ENCODE measurements at regions not wholly inside any gene's neighbourhood (a gene's known extent, or its start where the extent isn't known, plus 50 kb on each side); places are given as distances from the start of the nearest gene placed in this dataset.
"Not testable (repeated sequence)": the region's sequence is repeated elsewhere in the genome, so short reads cannot be mapped to it uniquely, and the experiment has no call there.

- DNase-seq, result no peak
Measured at GRCh38 chr3:68676136-68676535, 256.2 kb downstream of the TAFA4 start.

GRCh38 chr3:68667346-68667745 is 265.0 kb downstream of the TAFA4 start:
- DNase-seq, result no peak

- no peak for DNase-seq
Measured at GRCh38 chr3:68666429-68667136, 265.8 kb downstream of the TAFA4 start.

- no peak for DNase-seq
Measured at GRCh38 chr3:68664276-68664675, 268.1 kb downstream of the TAFA4 start.

- DNase-seq, result no peak
Measured at GRCh38 chr3:68662176-68662575, 270.2 kb downstream of the TAFA4 start.

- DNase-seq, result not testable (repeated sequence)
Measured at GRCh38 chr3:68650657-68651056, 281.7 kb downstream of the TAFA4 start.

- no peak for DNase-seq
Measured at GRCh38 chr3:68648494-68648893, 283.9 kb downstream of the TAFA4 start.

- no peak for DNase-seq
Measured at GRCh38 chr3:68631850-68632545, 300.3 kb downstream of the TAFA4 start.

- no peak for DNase-seq
Measured at GRCh38 chr3:68620211-68620610, 312.1 kb downstream of the TAFA4 start.

GRCh38 chr3:68614087-68614486 is 318.3 kb downstream of the TAFA4 start:
- no peak for DNase-seq

GRCh38 chr3:68571321-68571720 is 361.0 kb downstream of the TAFA4 start:
- no peak for DNase-seq

GRCh38 chr3:68560728-68561127 is 371.6 kb downstream of the TAFA4 start:
- DNase-seq, result no peak

- DNase-seq, result no peak
Measured at GRCh38 chr3:68535782-68536181, 396.6 kb downstream of the TAFA4 start.

GRCh38 chr3:68523330-68523729 is 409.0 kb downstream of the TAFA4 start:
- DNase-seq, result no peak

GRCh38 chr3:68515237-68515636 is 417.1 kb downstream of the TAFA4 start:
- no peak for DNase-seq

- no peak for DNase-seq
Measured at GRCh38 chr3:68504201-68504600, 428.1 kb downstream of the TAFA4 start.

GRCh38 chr3:68485845-68486244 is 446.5 kb downstream of the TAFA4 start:
- not testable (repeated sequence) for DNase-seq

- no peak for DNase-seq
Measured at GRCh38 chr3:68485051-68485450, 447.3 kb downstream of the TAFA4 start.

- DNase-seq, result no peak
Measured at GRCh38 chr3:68483601-68484000, 448.7 kb downstream of the TAFA4 start.

GRCh38 chr3:68483041-68483440 is 449.3 kb downstream of the TAFA4 start:
- no peak for DNase-seq

GRCh38 chr3:68482565-68482964 is 449.8 kb downstream of the TAFA4 start:
- no peak for DNase-seq

GRCh38 chr3:68479779-68480178 is 452.6 kb downstream of the TAFA4 start:
- no peak for DNase-seq

- DNase-seq, result no peak
Measured at GRCh38 chr3:68468695-68469375, 463.5 kb downstream of the TAFA4 start.

- no peak for DNase-seq
Measured at GRCh38 chr3:68467465-68467864, 464.9 kb downstream of the TAFA4 start.

Data from CD4-positive, alpha-beta T cell treated with Interleukin-17A for 4 hours (primary cell).